C4-2B (cell line): ENCODE measurements at regions not wholly inside any gene's neighbourhood (a gene's known extent, or its start where the extent isn't known, plus 50 kb on each side); places are given as distances from the start of the nearest gene placed in this dataset.

Experiments
- ZFX ChIP-seq: fragments of 450-650 bp; IDR thresholded peaks from 2 replicates; pipeline ENCODE4 v1.6.1; 2017
- TF ChIP-seq, protein P1 (sequence below): fragments of 450-650 bp; conservative IDR thresholded peaks from 2 replicates; pipeline ENCODE4 v1.5.1; 2017; ENCODE audit warnings: mild to moderate bottlenecking

DNA sequence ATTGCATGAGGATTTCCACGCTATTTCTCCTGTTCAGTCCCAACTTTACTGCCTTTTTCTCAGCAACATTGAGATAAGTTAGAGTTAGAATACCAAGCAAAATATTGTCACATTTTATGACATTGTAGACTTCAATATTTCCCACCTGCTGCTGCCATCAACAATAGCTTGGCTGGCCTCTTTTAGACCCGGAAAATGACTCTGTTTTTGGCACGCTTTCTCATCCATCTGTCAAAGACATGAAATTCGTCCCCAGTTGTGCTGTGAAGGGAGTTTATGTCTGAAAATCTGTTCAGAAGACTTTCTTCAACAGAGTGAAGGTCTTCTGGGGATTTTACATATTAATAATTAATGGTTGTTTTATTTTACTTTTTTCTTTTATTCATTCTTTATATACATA lies 857.3 kb downstream of the FRK start:
- TF ChIP-seq, protein P1, sequence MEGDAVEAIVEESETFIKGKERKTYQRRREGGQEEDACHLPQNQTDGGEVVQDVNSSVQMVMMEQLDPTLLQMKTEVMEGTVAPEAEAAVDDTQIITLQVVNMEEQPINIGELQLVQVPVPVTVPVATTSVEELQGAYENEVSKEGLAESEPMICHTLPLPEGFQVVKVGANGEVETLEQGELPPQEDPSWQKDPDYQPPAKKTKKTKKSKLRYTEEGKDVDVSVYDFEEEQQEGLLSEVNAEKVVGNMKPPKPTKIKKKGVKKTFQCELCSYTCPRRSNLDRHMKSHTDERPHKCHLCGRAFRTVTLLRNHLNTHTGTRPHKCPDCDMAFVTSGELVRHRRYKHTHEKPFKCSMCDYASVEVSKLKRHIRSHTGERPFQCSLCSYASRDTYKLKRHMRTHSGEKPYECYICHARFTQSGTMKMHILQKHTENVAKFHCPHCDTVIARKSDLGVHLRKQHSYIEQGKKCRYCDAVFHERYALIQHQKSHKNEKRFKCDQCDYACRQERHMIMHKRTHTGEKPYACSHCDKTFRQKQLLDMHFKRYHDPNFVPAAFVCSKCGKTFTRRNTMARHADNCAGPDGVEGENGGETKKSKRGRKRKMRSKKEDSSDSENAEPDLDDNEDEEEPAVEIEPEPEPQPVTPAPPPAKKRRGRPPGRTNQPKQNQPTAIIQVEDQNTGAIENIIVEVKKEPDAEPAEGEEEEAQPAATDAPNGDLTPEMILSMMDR, result no peak
- TF ChIP-seq ZFX, result no peak
